HepG2 (cell line): ENCODE measurements at regions not wholly inside any gene's neighbourhood (a gene's known extent, or its start where the extent isn't known, plus 50 kb on each side); places are given as distances from the start of the nearest gene placed in this dataset.

Experiments used
- ASH2L ChIP-seq: fragments of 300-600, 200-600 bp; sonication (generic); IDR thresholded peaks from 2 replicates; pipeline ENCODE4 v1.7.0; 2017; ENCODE audit warnings: low read depth, mild to moderate bottlenecking, moderate library complexity, mixed read lengths, low read length; ENCODE audit not compliant: insufficient read length
- ATF7-NPFF ChIP-seq: sonication (generic); formaldehyde crosslinking; IDR thresholded peaks from 2 replicates; pipeline ENCODE4 v1.8.1; 2023; ENCODE audit warnings: mild to moderate bottlenecking, low read depth, missing genetic modification reagents, moderate library complexity
- DR1 ChIP-seq: sonication (generic); formaldehyde crosslinking; IDR thresholded peaks from 2 replicates; pipeline ENCODE4 v1.8.0; 2021; ENCODE audit warnings: mild to moderate bottlenecking, missing genetic modification reagents, inconsistent platforms
- EEA1 ChIP-seq: sonication (generic); formaldehyde crosslinking; IDR thresholded peaks from 2 replicates; pipeline ENCODE4 v1.5.1; 2020; ENCODE audit warnings: mild to moderate bottlenecking, missing genetic modification reagents, borderline replicate concordance
- EP300 ChIP-seq, 3 experiments: sonication (generic) in 1 of 3; formaldehyde crosslinking in 1 of 3; IDR thresholded peaks; 2 replicates each; pipeline versions ENCODE4 v1.5.1 to v1.6.1; 2011 to 2020; ENCODE audit warnings: low read depth in 2 of 3, low read length in 2 of 3, borderline replicate concordance in 1 of 3, improper control_type of control experiment in 1 of 3, mild to moderate bottlenecking in 1 of 3, missing genetic modification reagents in 1 of 3, moderate library complexity in 1 of 3
- GFI1 ChIP-seq: sonication (generic); formaldehyde crosslinking; IDR thresholded peaks from 2 replicates; pipeline ENCODE4 v1.5.0; 2020; ENCODE audit warnings: missing genetic modification reagents, mild to moderate bottlenecking, borderline replicate concordance
- JUN ChIP-seq: sonication (generic); formaldehyde crosslinking; IDR thresholded peaks from 2 replicates; pipeline ENCODE4 v1.4.0; 2020; ENCODE audit warnings: mild to moderate bottlenecking, missing genetic modification reagents
- MXD4 ChIP-seq: IDR thresholded peaks from 2 replicates; pipeline ENCODE4 v1.6.1; 2016; ENCODE audit warnings: mild to moderate bottlenecking, missing biosample characterization, missing genetic modification reagents
- MYC ChIP-seq: sonication (generic); formaldehyde crosslinking; IDR thresholded peaks from 2 replicates; pipeline ENCODE4 v1.9.0; 2021; ENCODE audit warnings: missing genetic modification reagents, borderline replicate concordance
- RFX3 ChIP-seq: IDR thresholded peaks from 2 replicates; pipeline ENCODE4 v1.6.1; 2016; ENCODE audit warnings: missing biosample characterization, missing genetic modification reagents
- RFXANK ChIP-seq: IDR thresholded peaks from 2 replicates; pipeline ENCODE4 v1.6.1; 2016
- TBX2 ChIP-seq: sonication (generic); formaldehyde crosslinking; IDR thresholded peaks from 2 replicates; pipeline ENCODE4 v1.5.0; 2020; ENCODE audit warnings: missing genetic modification reagents, mild to moderate bottlenecking, borderline replicate concordance
- ZBTB42 ChIP-seq: sonication (generic); formaldehyde crosslinking; IDR thresholded peaks from 2 replicates; pipeline ENCODE4 v1.5.0; 2020; ENCODE audit warnings: mild to moderate bottlenecking, missing genetic modification reagents
- ZFP36 ChIP-seq: fragments of 150-350 bp; IDR thresholded peaks from 2 replicates; pipeline ENCODE4 v1.6.1; 2018; ENCODE audit warnings: borderline replicate concordance, low read length, low read depth; ENCODE audit not compliant: partially characterized antibody
- ZNF598 ChIP-seq: sonication (generic); formaldehyde crosslinking; IDR thresholded peaks from 2 replicates; pipeline ENCODE4 v1.5.1; 2020; ENCODE audit warnings: mild to moderate bottlenecking, missing genetic modification reagents, borderline replicate concordance
- ZNF850 ChIP-seq: sonication (generic); formaldehyde crosslinking; conservative IDR thresholded peaks from 2 replicates; pipeline ENCODE4 v1.9.0; 2021; ENCODE audit warnings: mild to moderate bottlenecking, missing genetic modification reagents
- ZNF891 ChIP-seq: sonication (generic); formaldehyde crosslinking; IDR thresholded peaks from 2 replicates; pipeline ENCODE4 v1.5.0; 2020; ENCODE audit warnings: mild to moderate bottlenecking, missing genetic modification reagents
- TF ChIP-seq, protein P1 (sequence below): sonication (generic); formaldehyde crosslinking; IDR thresholded peaks from 2 replicates; pipeline ENCODE4 v1.4.0; 2020; ENCODE audit warnings: mild to moderate bottlenecking, low read depth, missing genetic modification reagents
- TF ChIP-seq, protein P2 (sequence below): sonication (generic); formaldehyde crosslinking; IDR thresholded peaks from 2 replicates; pipeline ENCODE4 v1.4.0; 2020; ENCODE audit warnings: missing genetic modification reagents, mild to moderate bottlenecking, borderline replicate concordance
- TF ChIP-seq, protein P3 (sequence below): sonication (generic); formaldehyde crosslinking; IDR thresholded peaks from 2 replicates; pipeline ENCODE4 v1.5.0; 2020; ENCODE audit warnings: missing genetic modification reagents
- TF ChIP-seq, protein P4 (sequence below): IDR thresholded peaks from 2 replicates; pipeline ENCODE4 v1.6.1; 2016; ENCODE audit warnings: low read depth, borderline replicate concordance
- TF ChIP-seq, protein P5 (sequence below): sonication (generic); formaldehyde crosslinking; IDR thresholded peaks from 2 replicates; pipeline ENCODE4 v1.8.0; 2022; ENCODE audit warnings: mild to moderate bottlenecking, missing genetic modification reagents, borderline replicate concordance

DNA sequence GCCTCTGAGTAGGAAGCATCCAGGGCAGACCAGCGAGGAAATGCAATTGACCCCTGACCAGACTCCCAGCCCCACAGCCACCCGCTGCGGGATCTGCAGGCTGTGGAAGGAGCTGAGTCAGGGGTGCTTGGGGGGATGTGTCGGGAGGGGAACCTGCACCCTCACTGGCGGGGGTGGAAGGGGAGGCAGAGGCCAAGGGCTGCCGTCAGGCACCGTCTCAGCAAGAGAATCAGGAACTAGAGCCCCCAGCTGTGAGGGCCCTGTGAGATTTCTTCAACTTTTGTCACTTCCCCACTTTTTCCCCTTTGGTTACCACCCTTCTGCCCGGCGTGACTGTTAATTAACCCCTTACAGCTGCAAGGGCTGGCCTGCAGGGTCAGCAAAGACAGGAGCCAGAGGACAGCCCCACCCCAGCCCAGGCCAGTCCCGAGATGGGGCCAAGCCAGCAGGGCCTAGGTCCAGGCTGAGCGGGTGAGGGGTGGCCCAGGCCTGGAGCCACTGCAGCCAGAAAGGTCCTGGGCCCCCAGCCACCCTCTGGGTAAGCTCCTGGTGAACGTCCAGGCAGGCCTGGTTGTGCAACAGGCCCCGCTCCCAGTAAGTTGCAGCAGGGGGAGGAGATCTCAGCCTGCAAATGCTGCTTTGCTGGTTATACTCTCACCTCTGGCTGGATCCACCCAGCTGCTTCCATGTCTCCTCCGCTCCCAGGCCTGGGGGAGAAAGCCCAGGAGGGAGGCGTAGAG is 147.0 kb upstream of the ID2 start (continued):
- TF ChIP-seq, protein P1, sequence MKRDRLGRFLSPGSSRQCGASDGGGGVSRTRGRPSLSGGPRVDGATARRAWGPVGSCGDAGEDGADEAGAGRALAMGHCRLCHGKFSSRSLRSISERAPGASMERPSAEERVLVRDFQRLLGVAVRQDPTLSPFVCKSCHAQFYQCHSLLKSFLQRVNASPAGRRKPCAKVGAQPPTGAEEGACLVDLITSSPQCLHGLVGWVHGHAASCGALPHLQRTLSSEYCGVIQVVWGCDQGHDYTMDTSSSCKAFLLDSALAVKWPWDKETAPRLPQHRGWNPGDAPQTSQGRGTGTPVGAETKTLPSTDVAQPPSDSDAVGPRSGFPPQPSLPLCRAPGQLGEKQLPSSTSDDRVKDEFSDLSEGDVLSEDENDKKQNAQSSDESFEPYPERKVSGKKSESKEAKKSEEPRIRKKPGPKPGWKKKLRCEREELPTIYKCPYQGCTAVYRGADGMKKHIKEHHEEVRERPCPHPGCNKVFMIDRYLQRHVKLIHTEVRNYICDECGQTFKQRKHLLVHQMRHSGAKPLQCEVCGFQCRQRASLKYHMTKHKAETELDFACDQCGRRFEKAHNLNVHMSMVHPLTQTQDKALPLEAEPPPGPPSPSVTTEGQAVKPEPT (CRISPR knock-in tag) = no peak
- TF ChIP-seq, protein P2, sequence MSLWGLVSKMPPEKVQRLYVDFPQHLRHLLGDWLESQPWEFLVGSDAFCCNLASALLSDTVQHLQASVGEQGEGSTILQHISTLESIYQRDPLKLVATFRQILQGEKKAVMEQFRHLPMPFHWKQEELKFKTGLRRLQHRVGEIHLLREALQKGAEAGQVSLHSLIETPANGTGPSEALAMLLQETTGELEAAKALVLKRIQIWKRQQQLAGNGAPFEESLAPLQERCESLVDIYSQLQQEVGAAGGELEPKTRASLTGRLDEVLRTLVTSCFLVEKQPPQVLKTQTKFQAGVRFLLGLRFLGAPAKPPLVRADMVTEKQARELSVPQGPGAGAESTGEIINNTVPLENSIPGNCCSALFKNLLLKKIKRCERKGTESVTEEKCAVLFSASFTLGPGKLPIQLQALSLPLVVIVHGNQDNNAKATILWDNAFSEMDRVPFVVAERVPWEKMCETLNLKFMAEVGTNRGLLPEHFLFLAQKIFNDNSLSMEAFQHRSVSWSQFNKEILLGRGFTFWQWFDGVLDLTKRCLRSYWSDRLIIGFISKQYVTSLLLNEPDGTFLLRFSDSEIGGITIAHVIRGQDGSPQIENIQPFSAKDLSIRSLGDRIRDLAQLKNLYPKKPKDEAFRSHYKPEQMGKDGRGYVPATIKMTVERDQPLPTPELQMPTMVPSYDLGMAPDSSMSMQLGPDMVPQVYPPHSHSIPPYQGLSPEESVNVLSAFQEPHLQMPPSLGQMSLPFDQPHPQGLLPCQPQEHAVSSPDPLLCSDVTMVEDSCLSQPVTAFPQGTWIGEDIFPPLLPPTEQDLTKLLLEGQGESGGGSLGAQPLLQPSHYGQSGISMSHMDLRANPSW (CRISPR knock-in tag) = no peak
- TF ChIP-seq ZBTB42 = no peak
- TF ChIP-seq GFI1 (CRISPR knock-in tag) = no peak
- no peak; the same call in 1 of the 2 replicates for TF ChIP-seq ZNF598 (CRISPR knock-in tag)
- no peak for TF ChIP-seq ZNF850 (CRISPR knock-in tag)
- TF ChIP-seq, protein P3, sequence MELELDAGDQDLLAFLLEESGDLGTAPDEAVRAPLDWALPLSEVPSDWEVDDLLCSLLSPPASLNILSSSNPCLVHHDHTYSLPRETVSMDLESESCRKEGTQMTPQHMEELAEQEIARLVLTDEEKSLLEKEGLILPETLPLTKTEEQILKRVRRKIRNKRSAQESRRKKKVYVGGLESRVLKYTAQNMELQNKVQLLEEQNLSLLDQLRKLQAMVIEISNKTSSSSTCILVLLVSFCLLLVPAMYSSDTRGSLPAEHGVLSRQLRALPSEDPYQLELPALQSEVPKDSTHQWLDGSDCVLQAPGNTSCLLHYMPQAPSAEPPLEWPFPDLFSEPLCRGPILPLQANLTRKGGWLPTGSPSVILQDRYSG = no peak
- no peak for TF ChIP-seq MYC (CRISPR knock-in tag)
- TF ChIP-seq, protein P4, sequence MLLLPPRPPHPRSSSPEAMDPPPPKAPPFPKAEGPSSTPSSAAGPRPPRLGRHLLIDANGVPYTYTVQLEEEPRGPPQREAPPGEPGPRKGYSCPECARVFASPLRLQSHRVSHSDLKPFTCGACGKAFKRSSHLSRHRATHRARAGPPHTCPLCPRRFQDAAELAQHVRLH (CRISPR knock-in tag) = peak; percentile 49; the same call in 1 of the 2 replicates
- no peak for TF ChIP-seq ATF7-NPFF (CRISPR knock-in tag)
- TF ChIP-seq TBX2 = no peak
- TF ChIP-seq DR1 (CRISPR knock-in tag) = no peak
- TF ChIP-seq EP300 (IDR thresholded peaks at IDR 0.05; ENCODE audit: low read depth in 2 of 2, low read length in 2 of 2) = no peak
- TF ChIP-seq EP300 (CRISPR knock-in tag; IDR thresholded peaks at IDR 0.05; ENCODE audit: borderline replicate concordance) = no peak
- TF ChIP-seq ZFP36 = no peak
- TF ChIP-seq, protein P5, sequence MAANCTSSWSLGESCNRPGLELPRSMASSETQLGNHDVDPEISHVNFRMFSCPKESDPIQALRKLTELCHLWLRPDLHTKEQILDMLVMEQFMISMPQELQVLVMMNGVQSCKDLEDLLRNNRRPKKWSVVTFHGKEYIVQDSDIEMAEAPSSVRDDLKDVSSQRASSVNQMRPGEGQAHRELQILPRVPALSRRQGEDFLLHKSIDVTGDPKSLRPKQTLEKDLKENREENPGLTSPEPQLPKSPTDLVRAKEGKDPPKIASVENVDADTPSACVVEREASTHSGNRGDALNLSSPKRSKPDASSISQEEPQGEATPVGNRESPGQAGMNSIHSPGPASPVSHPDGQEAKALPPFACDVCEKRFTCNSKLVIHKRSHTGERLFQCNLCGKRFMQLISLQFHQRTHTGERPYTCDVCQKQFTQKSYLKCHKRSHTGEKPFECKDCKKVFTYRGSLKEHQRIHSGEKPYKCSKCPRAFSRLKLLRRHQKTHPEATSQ (CRISPR knock-in tag) = no peak
- no peak for TF ChIP-seq RFXANK (CRISPR knock-in tag)
- TF ChIP-seq RFX3 (CRISPR knock-in tag) = no peak
- TF ChIP-seq ZNF891 = peak; percentile 77; the same call in 1 of the 2 replicates
- TF ChIP-seq ASH2L = no peak
- TF ChIP-seq JUN (CRISPR knock-in tag) = no peak
- TF ChIP-seq MXD4 (CRISPR knock-in tag) = no peak
- no peak for TF ChIP-seq EEA1 (CRISPR knock-in tag)
